Hepatocyte (in vitro differentiated cells): ENCODE measurements at regions not wholly inside any gene's neighbourhood (a gene's known extent, or its start where the extent isn't known, plus 50 kb on each side); places are given as distances from the start of the nearest gene placed in this dataset.

Experiments used
- CTCF ChIP-seq: fragments of 200-600 bp; sonication (generic); IDR thresholded peaks from 2 replicates; pipeline ENCODE4 v1.5.1; 2016; ENCODE audit warnings: antibody characterized with exemption, mild to moderate bottlenecking; ENCODE audit not compliant: poor library complexity
- EZH2 ChIP-seq: fragments of 200-600 bp; sonication (generic); IDR thresholded peaks from 2 replicates; pipeline ENCODE4 v1.6.1; 2016; ENCODE audit warnings: antibody characterized with exemption, mild to moderate bottlenecking, borderline replicate concordance

GRCh38 chr7:86002858-86003257, 640.9 kb upstream of the GRM3 start:
- TF ChIP-seq CTCF: no peak
- TF ChIP-seq EZH2: no peak
